OCI-LY7 (cell line): ENCODE measurements at regions not wholly inside any gene's neighbourhood (a gene's known extent, or its start where the extent isn't known, plus 50 kb on each side); places are given as distances from the start of the nearest gene placed in this dataset.

Experiments
- BruUV-seq: library from RNA; stranded (reverse); fragments of 400-500 nt; replicated peaks from 2 replicates; lab custom pipeline; 2021; lab: Mats Ljungman, UMichigan
- CTCF ChIA-PET: fragments of 300-600 bp; sonication (Branson Sonifier 250); formaldehyde crosslinking; loops from one replicate; lab custom pipeline; 2022; ENCODE audit warnings: antibody characterized with exemption; ENCODE audit not compliant: unreplicated experiment; lab: Charles Lee
- POLR2A ChIA-PET: fragments of 300-600 bp; sonication (Branson Sonifier 250); formaldehyde crosslinking; loops from one replicate; lab custom pipeline; 2022; ENCODE audit warnings: antibody characterized with exemption; lab: Charles Lee
- DNase-seq: peaks from one replicate; pipeline ENCODE4 v3.0.0-alpha.2; 2015; ENCODE audit warnings: low spot score
- H2AFZ ChIP-seq: fragments of 200-600 bp; sonication (generic), shearing (Covaris generic); 2 replicates; pipeline ENCODE4 v1.6.1; 2014; ENCODE audit warnings: mild to moderate bottlenecking, antibody characterized with exemption, low read length, moderate library complexity
- H3K27ac ChIP-seq: fragments of 200-600 bp; sonication (generic); 2 replicates; pipeline ENCODE4 v1.5.1; 2014; ENCODE audit warnings: mixed run types, low read depth, mild to moderate bottlenecking, moderate library complexity, low read length, inconsistent platforms; ENCODE audit not compliant: poor library complexity, severe bottlenecking
- H3K36me3 ChIP-seq: fragments of 200-600 bp; sonication (generic); 2 replicates; pipeline ENCODE4 v1.6.1; 2014; ENCODE audit warnings: mild to moderate bottlenecking, antibody characterized with exemption, low read length, moderate library complexity, mixed read lengths; ENCODE audit not compliant: insufficient read depth
- H3K4me1 ChIP-seq: fragments of 200-600 bp; sonication (generic); 2 replicates; pipeline ENCODE4 v1.5.1; 2014; ENCODE audit warnings: mild to moderate bottlenecking, low read length; ENCODE audit not compliant: insufficient read depth, poor library complexity, severe bottlenecking
- H3K4me2 ChIP-seq: fragments of 200-600 bp; sonication (generic); 2 replicates; pipeline ENCODE4 v1.6.1; 2014; ENCODE audit warnings: mild to moderate bottlenecking, low read length
- H3K4me3 ChIP-seq: fragments of 200-600 bp; sonication (generic); 2 replicates; pipeline ENCODE4 v1.5.1; 2014; ENCODE audit warnings: mild to moderate bottlenecking, low read depth, low read length; ENCODE audit not compliant: poor library complexity, severe bottlenecking
- H3K79me2 ChIP-seq: fragments of 200-600 bp; sonication (generic); 2 replicates; pipeline ENCODE4 v1.6.1; 2016; ENCODE audit warnings: low read depth, mild to moderate bottlenecking, low read length, moderate library complexity, mixed read lengths; ENCODE audit not compliant: insufficient read depth
- H3K9me2 ChIP-seq: fragments of 200-600 bp; sonication (generic); 2 replicates; pipeline ENCODE4 v1.6.1; 2016; ENCODE audit warnings: mild to moderate bottlenecking, low read length, mixed read lengths; ENCODE audit not compliant: insufficient read depth
- H3K9me3 ChIP-seq: fragments of 200-600 bp; sonication (generic); 2 replicates; pipeline ENCODE4 v1.6.1; 2014; ENCODE audit warnings: mild to moderate bottlenecking, mixed run types, low read length, mixed read lengths
- H4K20me1 ChIP-seq: fragments of 200-600 bp; sonication (generic); 2 replicates; pipeline ENCODE4 v1.6.1; 2014; ENCODE audit warnings: mild to moderate bottlenecking, antibody characterized with exemption, low read length, moderate library complexity, mixed read lengths; ENCODE audit not compliant: insufficient read depth
- EZH2phosphoT487 ChIP-seq: fragments of 200-600 bp; sonication (generic); IDR thresholded peaks from 2 replicates; pipeline ENCODE4 v1.6.1; 2018; ENCODE audit warnings: low read depth, borderline replicate concordance, mild to moderate bottlenecking, mixed run types, antibody characterized with exemption, low read length, moderate library complexity, mixed read lengths
- intact Hi-C: fragments of 100-400 bp; cut with micrococcal nuclease; formaldehyde crosslinking; loops from one replicate; pipeline ENCODE4 v1.10.0; 2022; ENCODE audit not compliant: unreplicated experiment
- TF ChIP-seq, protein P1 (sequence below): fragments of 200-600 bp; sonication (generic); conservative IDR thresholded peaks from 2 replicates; pipeline ENCODE4 v1.5.1; 2014; ENCODE audit warnings: mild to moderate bottlenecking, antibody characterized with exemption, low read length, moderate library complexity, mixed read lengths

DNA sequence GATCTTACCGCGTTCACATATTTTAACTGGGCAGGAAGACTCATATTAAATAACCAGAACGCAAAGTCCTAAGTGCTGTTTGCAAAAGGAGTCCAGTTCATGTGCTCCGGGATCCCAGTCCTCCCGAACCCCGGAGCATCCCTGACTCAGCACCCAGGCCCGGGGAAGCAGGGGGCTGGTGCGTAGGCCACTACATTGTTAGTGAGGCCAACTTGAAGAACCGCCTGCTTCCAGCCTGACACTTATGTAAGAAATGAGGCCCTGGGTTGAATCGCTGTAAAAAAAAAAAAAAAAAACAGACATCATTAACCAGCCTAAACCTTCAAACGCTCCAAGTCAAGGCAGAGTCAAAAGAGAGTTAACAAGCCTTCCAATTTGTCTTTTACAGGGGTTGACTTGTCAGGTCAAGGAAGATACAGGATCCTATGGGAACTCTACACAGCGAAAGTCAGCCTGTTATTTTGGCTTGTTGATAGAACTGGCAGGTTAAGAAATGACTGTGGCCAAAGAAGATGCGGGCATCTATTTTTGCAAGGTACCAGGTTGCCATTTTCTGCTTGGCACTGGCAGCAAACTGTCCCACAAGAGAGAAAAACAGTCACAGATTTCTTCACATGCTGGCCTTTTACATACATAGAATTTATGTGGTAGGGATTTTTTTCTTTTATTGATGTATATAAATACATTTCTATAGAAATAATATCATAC, 93.3 kb downstream of the ACTL7B start:
- CTCF ChIA-PET: interaction anchor here (0.6 kb wide), 1 partner anchor 19 kb away, joined by 3 read pairs; no protein-coding TSS in a partner anchor

DNA sequence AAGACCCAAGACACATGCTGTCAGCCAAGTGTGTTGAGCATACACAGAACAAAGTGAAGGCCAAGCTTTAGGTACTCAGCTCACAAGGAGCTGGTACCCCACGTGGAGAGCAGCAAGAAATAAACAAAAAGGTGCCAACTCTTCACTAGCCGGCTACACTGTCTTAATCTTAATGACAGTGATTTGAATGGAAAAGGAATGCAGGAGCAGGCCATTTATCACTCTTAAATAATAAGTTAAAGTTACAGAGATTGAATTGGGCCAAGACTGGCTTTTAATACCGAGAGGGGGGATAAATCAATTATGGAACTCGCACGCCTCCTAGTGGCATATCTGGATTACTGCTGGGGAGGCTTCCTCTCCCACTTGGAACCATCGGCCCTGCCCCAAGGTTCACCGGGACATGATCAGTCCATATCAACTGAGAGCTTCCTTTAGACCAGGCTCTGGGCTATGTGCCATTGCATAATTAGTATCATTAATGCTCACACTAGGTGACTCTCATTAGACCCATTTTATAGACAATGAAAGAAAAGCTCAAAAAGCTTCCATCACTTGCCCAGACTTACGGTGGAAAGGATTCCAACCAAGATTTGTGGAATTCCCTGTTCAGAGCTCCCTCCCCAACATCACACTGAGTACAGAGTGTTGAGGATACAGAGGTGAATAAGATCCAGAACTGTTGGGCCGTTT, 94.0 kb downstream of the ACTL7B start:
- Histone ChIP-seq H3K9me2 (no peaks in the 10 kb centered on the region), H2AFZ (no peak overlapping the region), H3K4me3 (no peak overlapping the region), H3K36me3 (no peaks in the 10 kb centered on the region), H3K27ac (no peak overlapping the region), H3K4me2 (no peak overlapping the region), H4K20me1 (no peaks in the 10 kb centered on the region), H3K79me2 (no peaks in the 10 kb centered on the region), H3K4me1 (no peaks in the 10 kb centered on the region), H3K9me3 (no peaks in the 10 kb centered on the region)
- peak; percentile 51 for DNase-seq
- TF ChIP-seq, protein P1, sequence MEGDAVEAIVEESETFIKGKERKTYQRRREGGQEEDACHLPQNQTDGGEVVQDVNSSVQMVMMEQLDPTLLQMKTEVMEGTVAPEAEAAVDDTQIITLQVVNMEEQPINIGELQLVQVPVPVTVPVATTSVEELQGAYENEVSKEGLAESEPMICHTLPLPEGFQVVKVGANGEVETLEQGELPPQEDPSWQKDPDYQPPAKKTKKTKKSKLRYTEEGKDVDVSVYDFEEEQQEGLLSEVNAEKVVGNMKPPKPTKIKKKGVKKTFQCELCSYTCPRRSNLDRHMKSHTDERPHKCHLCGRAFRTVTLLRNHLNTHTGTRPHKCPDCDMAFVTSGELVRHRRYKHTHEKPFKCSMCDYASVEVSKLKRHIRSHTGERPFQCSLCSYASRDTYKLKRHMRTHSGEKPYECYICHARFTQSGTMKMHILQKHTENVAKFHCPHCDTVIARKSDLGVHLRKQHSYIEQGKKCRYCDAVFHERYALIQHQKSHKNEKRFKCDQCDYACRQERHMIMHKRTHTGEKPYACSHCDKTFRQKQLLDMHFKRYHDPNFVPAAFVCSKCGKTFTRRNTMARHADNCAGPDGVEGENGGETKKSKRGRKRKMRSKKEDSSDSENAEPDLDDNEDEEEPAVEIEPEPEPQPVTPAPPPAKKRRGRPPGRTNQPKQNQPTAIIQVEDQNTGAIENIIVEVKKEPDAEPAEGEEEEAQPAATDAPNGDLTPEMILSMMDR: peak; percentile 93
- no peak for TF ChIP-seq EZH2phosphoT487
- ChIA-PET CTCF (interaction anchor here (0.6 kb wide), 1 partner anchor 18 kb away, joined by 3 read pairs; no protein-coding TSS in a partner anchor), POLR2A (no interaction called here)
- intact Hi-C loops: loop anchor here (2.0 to 10.0 kb wide), 2 partner anchors 293 to 1337 kb away; no protein-coding TSS in a partner anchor
- BruUV-seq: no TSS peak

More for the DNA sequence above, 93.3 kb downstream of the ACTL7B start:
- no peaks in the 10 kb centered on the region for H3K79me2 ChIP-seq
- H3K9me3 ChIP-seq: no peaks in the 10 kb centered on the region
- H3K9me2 ChIP-seq: no peaks in the 10 kb centered on the region
- no peaks in the 10 kb centered on the region for H4K20me1 ChIP-seq
- no peak overlapping the region for H3K4me2 ChIP-seq
- H3K27ac ChIP-seq: no peak overlapping the region
- H3K4me1 ChIP-seq: no peaks in the 10 kb centered on the region
- POLR2A ChIA-PET: interaction anchor here (0.7 kb wide), 1 partner anchor 688 kb away, joined by 3 read pairs; no protein-coding TSS in a partner anchor
- no peak for DNase-seq
- no peak for TF ChIP-seq EZH2phosphoT487
- TF ChIP-seq, protein P1: no peak
- H2AFZ ChIP-seq: no peak overlapping the region
- BruUV-seq: no TSS peak
- intact Hi-C loops: loop anchor here (10.0 kb wide), 1 partner anchor 1338 kb away; no protein-coding TSS in a partner anchor
- no peaks in the 10 kb centered on the region for H3K36me3 ChIP-seq
- H3K4me3 ChIP-seq: no peak overlapping the region
